GM18517 (cell line): ENCODE measurements at regions not wholly inside any gene's neighbourhood (a gene's known extent, or its start where the extent isn't known, plus 50 kb on each side); places are given as distances from the start of the nearest gene placed in this dataset.

Source experiments
- ATAC-seq: cut with Tn5 transposase; IDR thresholded peaks from one replicate; pipeline ENCODE4 v1.9.1; 2021; ENCODE audit warnings: mild to moderate bottlenecking, moderate library complexity; ENCODE audit not compliant: unreplicated experiment

DNA sequence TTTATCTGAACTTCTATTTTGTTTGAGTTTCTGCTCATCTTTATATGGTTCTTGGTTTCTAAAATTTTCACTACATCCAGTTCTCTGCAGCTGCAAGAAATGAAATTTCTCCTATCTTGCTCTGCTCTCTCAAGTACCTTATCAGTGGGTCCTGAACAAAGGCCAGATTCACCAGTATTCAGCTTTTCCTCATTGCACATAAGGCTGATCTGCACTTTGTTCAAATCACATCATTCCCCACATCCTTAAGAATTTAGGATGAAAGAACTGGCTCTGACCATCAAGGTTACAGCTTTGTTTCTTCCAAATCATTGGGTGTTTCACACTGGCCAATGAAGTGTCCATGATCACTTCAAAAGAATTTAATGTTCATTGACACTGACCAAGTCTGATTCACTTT lies 211.4 kb downstream of the GRIN2B start:
- no peak for ATAC-seq

DNA sequence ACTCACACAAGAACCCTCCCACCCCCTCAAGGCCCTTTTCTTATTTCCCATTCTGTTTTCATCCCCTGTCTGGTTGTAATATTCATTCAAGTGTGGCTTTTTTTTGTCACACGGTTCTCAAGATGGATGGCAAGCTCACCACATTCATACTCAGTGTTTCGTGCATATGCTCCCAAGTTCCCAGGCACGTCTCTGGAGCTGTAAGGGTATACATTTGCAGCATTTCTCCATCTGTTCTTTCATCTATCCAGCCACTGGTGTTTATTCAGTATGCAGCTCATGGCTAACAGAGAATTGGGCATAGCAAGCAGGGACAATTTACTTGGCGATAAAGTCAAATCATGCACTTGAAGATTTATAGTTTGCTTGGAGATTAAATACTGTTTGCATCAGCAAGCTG lies 212.1 kb downstream of the GRIN2B start:
- no peak for ATAC-seq

DNA sequence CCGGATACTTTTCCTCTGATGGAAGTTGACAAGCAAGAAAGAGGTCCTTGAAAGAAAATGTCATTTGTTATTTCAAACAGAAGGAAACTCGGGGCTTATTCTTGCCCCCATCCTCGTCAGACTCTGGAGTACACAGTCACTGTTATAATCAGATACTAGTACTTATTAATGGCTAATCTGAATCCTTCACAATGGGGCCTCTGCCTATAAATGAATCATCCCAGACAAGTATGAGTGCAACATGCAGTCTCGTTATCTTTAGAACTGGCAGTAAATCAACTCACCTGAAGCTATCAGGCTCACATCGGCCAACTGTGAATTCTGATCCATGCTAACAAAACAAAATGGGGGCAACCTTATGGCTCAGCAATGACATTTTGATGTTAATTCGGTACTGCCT lies 216.7 kb downstream of the GRIN2B start:
- no peak for ATAC-seq

DNA sequence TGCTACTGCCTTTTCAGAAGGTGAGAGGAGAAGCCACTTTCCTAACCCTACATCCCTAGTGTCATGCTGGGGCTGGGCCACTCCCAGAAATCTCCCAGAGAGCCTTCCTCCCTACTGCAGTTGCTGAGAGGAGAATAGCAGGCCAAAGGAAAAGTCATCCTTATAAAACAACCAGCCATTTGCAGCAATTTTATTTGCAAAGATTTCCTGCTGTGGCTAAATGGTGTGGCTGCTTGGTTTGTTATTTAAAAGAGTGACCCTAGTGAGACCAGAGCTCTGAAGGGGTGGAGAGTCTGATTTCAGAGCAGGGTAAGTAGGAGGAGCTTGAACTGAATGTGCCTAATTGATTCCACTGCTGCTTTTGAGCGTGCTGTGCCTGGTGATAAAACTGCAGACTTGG lies 232.0 kb downstream of the GRIN2B start:
- ATAC-seq = no peak

DNA sequence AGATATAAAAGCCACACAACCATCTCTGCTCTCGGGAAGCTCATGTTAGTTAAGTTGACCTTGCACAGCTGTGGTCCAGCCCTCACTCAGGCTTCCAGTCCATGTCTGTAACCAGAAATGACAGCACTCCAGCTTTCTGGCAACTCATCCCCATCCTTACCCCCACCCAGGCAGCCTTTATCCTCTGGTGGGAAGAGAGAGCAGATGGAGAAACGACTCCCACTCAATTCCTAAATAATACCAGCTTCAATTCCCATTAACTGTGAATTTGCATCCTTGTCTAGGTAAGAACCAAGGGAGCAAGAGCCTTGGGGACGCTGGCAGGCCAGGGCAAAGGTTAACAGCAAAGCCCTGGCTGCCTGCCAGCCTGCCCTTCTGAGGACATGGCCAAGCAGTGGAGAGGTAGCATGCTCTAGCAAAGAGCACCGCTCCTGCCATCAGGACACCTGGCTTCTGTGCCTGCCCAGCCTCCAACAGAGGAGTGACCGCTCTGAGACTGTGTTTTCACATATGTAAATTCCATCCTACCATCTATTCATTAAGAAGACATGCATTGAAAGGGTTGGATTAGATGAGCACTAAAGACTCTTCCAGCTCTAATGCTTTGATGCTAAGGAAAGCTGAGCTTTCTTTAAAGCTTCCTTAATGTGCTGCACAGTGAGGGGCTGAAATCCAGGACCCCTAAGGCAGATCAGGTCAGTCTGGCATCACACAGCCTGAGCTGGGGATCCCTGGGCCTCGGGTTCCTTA lies 236.1 kb downstream of the GRIN2B start:
- ATAC-seq = no peak

DNA sequence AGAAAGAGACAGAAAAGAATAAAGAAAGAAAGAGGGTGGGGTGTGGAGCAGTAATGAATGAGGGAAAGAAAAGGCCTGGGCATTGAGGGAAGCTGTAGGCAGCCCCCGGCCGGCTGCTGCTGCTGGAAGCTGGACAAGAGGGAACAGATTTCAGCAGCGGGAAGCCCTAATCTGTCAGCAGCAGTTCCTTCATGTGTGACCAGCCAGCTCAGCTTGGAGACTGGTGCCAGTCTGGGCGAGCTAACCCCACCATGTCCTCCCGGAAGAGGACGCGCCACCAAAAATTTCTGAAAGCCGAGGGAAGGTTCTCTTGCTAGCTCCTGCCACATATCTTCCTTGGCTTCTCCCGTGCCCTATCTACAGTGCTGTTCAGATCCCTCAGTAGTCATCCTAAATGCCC lies 236.8 kb downstream of the GRIN2B start:
- ATAC-seq = no peak

DNA sequence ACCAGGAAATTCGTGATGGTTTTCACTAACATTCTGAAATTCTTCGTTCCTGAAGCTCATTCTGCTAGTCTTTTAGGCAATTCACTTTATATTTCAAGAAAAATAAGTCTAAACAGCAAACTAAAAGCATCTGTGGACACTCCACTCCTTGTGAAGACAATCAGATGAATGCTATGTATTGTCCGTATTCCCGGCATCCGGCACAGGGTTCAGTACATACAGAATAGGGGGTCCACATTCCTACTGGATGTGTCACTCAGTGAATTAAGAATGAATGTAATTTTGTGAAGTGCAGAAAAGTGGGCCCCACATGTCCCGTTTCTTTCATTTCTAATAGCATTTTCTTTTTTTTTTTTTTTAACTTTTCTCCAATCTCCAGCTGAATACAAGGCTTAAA lies 241.3 kb downstream of the GRIN2B start:
- no peak for ATAC-seq

DNA sequence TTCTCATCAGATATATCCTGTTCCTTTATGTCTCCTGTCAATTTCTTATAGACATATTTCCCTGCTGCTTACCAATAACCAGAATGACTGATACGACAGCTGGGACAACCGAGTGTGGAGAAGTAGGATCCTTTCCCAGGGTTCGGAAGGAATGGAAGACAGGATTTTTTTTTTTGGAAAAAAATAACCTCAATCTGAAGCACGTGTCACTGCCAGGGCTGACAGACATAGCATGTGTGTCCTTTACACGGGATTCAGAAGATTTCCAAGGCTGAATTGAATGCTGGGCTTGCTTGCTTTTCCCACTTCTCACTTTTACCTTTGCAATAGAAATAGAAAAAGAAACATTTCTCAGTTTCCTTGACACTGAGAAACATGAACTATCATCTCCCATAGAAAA lies 245.7 kb downstream of the GRIN2B start:
- ATAC-seq = no peak

DNA sequence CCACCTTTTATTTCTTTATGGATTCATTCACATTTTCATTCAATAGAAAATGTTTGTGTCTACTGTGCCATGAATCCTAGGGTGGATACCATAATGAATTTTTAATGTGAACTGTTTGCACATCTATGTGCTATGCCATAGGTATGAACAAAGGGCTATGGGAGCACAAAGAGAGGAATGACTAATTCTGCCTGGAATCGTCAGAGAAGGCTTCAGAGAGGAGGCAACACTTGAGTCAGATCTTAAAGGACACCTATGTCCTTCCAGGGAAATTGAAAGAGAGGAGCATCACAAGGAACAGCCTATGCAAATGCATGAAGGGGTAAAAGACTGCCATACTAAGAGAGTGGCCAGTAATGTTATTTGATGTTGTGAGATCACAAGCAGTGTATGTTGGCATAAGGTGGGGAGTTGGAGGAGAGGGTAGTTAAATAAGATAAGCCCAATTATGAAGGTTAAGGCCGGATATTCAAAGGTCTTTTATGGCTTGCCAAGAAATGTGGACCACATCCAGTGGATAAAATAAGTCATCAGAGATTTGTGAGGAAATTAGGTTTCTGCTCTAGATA lies 246.7 kb downstream of the GRIN2B start:
- no peak for ATAC-seq

DNA sequence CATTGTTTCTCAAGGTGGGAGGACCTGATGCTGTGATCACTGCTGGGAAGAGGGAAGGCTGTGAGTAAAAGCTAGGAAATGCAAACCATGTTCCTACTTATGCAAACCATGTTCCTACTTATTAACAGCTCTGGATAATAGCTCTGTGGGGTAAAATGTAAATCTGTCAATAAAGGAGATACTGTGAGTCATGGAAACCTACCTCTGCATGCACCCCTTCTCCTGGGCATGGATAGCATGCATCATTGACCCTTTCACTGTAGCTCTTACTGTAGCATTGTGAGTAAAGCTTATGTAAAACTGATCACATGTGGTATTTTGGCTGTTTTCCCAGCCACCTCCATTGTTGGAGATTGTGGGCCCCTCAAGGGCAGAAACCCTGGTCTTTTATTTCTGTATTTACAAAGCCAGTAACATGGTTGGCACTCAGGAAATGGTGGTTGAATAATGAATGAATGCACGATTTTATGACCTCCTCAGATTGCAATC lies 253.7 kb downstream of the GRIN2B start:
- no peak for ATAC-seq

DNA sequence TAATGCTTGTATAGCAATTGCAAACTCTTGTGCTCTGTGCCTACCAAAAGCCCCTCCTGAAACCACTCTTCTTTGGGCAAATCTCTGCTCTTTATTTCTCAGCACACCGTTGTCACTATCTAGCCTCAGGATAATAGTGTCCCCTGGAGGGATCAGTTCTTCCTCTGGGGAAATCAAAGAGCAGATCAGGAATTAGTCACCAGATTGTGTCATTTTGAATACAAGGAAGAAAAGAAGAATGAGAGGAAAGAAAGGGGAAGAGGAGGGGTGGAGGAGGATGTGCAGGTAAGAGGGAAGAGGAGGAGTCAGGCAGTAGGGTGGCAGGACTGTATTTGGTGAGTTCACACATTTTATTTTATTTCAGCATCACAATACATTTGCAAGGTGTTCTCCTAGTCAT lies 256.4 kb downstream of the GRIN2B start:
- no peak for ATAC-seq

DNA sequence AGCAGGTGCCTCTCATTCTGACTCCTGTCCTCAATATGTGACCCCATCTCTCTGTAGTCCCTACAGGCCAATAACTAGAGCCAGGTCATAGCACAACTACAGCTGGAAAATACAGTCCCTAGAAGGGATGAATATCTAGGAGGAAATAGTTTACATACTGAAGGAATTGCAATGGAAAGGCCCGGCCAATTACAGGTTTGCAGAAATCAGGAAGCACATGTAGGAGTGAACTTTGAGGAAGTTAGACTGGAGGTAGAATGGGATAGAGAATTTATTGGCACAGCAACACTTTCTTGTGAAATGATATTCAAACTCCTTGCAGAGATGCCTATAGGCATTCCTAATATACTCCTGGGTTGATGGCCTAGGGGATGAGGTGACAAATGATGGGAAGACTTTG lies 257.3 kb downstream of the GRIN2B start:
- ATAC-seq = no peak

DNA sequence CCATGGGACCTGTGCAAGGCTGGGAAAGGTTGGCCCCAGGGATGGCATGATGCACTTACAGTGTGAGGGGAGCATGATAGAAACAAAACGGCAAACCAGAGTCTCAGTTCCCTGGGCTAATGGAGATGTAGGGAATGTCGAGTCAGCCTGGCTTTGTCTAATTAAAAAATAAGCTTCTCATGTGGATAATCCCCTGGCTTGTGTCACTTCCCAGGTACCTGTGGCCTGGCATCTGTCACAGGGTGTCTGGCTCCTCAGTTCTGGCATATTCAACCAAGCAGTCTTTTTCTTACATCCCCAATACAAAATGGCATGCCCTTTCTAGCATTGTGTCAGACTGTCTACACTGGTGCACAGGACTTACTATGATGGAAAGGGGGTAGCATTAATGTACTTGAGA lies 261.4 kb downstream of the GRIN2B start:
- ATAC-seq = no peak

DNA sequence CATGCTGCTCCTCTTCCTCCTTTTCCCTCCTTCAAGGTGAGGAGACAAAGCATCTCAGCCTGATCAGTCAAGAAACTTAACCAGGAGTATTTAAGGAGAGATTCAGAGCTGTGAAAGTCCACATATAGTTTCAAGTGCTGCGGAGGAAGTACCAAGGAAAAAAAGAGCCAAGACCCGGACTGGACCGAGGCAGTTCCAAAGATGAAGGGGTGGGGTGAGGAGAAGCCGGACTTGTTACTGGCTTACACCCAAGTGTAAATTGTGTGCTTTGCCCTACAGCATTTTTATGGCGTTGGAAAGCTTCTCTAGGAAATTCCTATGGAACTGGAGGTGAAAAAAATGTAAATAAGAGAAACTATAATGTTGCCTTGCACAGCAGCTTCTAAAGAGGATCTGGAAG lies 263.1 kb downstream of the GRIN2B start:
- no peak for ATAC-seq

DNA sequence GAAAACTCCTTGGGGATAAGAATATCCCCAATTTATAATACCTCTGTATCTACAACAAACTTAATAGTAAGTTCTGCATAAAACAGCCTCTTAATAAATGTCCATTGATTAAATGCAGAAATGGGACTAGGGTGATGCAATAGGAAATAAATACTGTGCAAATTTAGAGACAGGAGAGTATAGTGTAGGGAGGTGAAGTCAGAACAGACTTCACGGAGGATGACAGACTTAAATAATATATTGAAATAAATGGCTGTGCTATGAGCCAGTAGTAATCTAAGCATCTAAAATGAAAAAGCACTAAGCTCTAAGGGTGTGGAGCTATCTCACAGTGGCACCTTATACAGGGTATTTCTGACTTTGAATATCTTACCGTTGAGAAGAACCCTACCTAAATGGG lies 265.3 kb downstream of the GRIN2B start:
- no peak for ATAC-seq

DNA sequence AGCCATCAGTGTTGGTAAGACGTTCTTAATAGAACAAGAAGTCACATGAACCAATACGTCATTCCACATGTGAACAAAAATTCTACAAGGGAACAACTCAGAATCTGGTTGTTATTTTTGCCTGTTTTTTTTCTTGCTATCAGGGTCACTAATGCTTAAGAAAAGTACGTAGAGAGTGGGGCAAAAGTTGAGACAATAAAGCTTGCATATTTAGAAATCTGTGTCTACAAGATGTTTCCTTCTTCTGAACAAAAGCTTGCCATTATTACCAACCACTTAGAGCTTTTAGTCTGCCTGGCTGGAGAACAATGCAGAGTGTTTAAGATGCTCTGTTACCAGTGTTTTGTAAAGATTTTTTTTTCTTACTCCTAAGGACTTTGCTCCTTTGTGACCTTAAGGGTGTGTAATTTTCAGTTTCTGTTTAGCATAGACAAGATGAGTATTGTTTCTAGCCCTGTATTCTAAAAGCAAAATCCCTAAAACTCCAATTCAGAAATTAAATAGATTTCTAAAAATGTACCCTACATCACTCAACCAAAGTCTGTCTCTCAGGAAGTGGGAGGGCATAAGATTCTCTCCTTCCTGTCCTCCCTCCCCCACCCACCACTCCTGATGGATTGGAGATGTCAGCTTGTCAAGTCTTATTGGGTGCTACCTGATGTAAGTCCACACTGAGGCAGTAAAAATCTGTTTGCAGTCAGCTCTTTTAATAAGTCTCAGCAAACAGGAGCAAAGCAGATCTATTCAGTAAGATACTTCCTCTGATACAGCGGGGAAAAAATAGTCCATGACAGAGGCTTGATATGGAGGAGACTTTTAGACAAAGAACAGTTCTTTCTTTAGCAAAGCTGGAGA lies 267.6 kb downstream of the GRIN2B start:
- ATAC-seq = no peak

DNA sequence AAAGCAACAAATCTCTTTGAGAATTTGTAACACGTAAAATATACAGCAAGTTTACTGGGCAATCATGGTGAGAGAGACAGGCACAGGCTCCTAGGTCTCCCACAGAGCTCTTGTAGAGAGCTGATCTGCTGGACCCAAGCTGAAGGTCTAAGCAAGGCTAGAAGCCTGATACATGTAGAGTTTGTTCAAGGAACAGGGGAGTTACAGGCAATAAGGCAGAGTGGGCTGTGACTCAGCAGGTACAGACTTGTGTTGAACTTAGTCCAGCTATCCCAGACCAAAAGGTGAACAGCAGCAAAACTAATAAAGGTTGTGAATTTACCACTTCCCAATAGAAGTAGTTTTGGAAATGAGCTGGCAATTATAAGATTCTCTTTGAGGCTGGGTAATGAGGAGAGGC lies 273.6 kb downstream of the GRIN2B start:
- ATAC-seq = no peak

DNA sequence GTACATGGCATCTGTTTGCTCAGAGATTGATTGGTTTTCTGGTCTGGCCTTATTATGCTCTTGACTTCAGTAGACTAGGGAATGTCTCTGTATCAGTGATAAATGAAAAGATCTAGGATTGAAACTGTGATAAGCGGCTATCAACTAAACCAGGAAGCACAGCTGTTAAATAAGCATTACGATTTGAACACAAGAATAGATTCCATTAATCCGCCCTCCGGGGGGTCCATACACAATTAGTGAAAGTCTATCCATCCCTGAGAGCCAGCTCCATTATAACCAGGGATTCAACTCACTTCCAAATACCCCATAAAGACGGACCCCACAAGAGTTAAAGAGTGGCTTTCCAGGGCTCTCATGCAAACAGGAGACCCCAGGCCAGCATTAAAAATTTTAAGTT lies 279.0 kb downstream of the GRIN2B start:
- ATAC-seq = no peak

DNA sequence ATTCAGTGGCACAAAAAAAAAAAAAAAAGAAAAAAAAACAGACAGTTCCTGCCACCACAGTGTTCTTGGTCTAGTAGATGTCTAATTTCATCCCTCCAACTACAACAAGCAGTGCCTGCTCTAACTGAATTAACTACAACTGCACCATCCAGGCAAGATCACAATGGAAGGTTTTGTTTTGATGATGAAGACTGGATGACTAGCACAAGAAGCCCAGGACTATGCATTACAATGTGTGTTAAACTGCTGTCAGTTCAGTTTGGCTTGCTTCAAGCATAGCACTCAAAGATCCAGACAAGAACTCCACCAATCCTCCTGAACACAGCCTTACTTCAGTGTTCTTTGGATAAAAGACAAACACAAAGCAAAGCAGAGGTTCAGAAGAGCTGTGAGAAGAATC lies 279.9 kb downstream of the GRIN2B start:
- no peak for ATAC-seq

DNA sequence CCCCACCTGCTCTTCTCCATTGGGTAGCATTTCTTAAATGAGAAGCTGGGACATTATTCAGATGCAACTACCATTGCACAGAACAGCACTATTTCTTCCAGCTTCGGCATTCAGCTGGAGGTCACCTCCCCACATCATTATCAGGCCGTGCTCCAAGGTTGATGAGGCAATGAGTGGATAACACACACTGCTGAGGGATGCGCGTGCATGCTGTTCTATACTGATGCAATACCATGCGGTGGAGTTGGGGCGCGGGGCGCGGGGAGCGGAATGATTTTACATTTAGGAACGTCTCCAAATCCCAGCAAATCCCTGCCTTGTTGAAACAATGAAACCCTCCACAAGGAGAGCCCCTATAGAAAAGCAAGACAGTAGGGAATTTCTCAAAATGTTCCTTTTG lies 283.4 kb downstream of the GRIN2B start:
- no peak for ATAC-seq

DNA sequence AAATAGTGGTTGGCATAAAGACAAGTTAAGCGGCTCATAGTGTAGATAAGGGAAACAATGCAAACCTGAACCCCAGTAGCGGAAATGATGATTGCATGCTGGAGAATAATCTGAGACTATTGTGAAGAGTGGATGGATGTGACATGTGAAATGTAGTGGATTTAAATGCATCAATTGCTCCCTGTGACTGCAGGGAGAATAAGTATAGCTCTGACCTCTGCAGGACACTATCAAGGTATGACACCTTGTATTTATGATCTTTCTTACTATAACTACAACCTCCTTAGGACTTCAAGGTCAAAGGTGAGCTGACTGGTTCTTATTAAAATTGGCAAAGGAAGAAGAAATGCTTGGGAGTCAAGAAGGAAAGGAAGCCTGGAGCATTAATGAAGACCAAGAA lies 285.6 kb downstream of the GRIN2B start:
- ATAC-seq = no peak

DNA sequence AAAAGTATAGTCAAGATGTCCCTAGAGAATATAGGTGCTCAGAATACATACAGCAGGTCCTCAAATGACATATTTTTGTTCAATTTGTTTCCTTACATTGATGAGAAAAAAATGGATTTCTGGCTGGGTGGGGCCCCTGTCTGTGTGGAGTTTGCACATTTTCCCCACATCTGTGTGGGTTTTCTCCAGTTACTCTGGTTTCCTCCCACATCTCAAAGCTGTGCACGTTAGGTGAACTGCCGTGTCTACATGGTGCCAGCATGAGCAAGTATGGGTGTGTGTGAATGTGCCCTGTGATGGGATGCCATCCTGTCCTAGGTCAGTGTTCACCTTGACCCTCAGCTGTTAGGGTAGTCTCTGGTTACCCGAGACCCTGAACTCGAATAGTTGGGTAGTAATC lies 289.1 kb downstream of the GRIN2B start:
- ATAC-seq = no peak
